HG03097 (cell line): ENCODE measurements at regions not wholly inside any gene's neighbourhood (a gene's known extent, or its start where the extent isn't known, plus 50 kb on each side); places are given as distances from the start of the nearest gene placed in this dataset.

Source experiments
- ATAC-seq: cut with Tn5 transposase; IDR thresholded peaks from one replicate; pipeline ENCODE4 v1.9.1; 2021; ENCODE audit not compliant: unreplicated experiment, low FRiP score

DNA sequence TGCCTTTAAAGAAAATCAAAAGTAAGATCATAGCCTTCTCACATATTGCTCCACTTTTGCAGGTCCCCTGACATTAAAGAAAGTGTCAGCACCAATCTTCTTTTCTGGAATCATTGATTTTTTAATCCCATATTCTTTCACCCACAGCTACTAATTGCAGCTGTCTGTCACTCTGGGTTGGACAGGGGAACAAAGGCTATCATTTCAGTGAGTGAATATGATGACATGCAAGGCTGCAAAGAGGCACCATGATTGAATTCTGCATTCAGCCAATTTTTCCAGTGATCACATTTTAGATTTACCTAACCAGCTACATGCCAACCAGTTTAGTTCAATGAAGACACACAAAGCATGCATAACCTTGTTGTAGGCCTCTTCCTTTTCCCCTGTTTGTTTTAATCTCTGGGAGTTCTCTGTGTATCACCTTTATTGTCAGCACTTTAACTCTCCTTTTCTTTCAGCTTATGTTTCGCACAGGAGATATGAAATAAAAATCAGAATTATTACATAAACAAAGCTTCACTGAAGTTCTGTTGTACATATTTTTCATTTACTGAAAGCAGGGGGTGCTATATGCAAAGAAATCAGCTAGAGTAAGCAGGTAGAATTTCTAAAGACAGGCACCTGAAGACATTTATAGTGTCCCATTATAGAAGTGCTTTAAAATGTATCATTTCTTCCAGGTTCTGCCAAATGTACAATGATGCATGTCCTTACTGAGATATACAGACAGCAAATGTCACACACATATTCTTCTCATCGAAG, 584.8 kb downstream of the PLA2G4A start:
- ATAC-seq = no peak

DNA sequence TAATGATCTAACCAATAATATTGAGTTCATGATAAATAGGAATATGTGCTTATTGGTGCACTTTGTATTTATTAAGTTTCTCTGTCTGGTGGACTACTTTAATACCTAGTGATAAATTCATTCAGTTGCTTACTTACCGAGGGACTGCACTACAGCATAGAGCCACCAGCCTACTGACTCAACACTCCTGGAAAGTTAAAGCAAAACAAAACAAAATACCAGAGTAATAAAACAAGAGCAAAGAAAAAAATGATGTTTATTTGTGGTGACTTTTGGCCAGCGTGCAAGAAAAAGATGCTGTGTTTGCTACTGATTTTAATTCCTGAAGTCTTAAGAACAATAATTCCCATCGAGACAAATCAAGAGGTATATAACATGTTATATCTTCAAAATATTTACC, 586.3 kb downstream of the PLA2G4A start:
- no peak for ATAC-seq

DNA sequence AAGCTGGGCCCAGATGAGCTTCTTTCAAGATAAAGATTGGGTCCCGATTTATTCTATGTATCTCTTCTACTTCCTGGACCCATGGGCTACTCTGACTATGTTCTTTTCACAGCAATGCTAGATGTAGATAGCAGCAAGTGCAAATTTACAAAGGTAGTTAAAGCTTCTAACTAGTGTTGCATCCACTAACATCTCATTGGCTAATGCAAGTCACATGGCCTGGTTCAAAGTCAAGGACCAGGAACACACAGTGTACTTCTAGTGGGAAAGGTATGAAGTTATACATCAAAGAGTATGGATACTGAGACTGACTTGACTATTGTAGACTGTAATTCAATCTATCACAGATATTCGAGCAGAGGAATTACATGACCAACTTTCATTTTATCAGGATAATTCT, 588.8 kb downstream of the PLA2G4A start:
- ATAC-seq = no peak

GRCh38 chr1:187433598-187433997, 604.8 kb downstream of the PLA2G4A start:
- no peak for ATAC-seq

GRCh38 chr1:187442603-187443002, 613.9 kb downstream of the PLA2G4A start:
- no peak for ATAC-seq

DNA sequence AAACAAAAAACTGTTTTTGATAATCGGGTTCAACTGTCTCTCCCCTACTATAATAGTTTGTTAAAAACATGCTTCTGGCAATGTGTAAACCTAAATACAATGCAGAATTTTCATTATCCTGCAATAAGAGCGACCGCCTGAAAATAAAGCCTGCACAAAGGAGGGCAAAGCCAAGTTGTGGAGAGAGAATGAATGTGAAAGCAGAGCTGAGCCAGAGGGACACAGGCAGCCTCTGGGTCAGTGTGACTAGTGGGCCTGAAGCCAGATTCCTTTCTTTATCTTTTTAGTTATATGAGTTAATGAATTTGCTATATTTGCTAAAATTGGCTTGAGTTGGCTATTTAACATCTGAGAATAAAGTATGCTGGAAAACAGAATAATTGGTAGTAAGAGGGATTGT, 615.2 kb downstream of the PLA2G4A start:
- ATAC-seq = no peak

DNA sequence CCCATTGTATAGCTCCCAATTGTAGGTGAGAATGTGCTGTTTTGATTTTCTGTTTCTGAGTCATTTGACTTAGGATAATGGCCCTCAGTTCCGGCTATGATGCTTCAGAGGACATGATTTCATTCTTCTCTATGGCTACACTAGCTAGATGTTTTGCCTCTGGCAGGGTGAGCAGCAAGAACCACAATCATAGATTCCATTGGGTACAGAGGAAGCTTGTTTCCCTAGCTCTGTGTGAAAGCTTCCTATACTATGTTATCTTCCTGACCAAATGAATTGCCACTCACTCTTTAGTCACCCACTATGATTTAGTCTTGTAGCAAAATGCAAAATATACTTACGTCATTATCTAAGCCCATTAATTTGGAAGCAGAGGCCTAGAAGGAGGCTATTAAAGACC, 616.3 kb downstream of the PLA2G4A start:
- ATAC-seq = no peak

- no peak for ATAC-seq
Measured at GRCh38 chr1:187451238-187451637, 622.5 kb downstream of the PLA2G4A start.

- no peak for ATAC-seq
Measured at GRCh38 chr1:187454010-187454409, 625.3 kb downstream of the PLA2G4A start.

DNA sequence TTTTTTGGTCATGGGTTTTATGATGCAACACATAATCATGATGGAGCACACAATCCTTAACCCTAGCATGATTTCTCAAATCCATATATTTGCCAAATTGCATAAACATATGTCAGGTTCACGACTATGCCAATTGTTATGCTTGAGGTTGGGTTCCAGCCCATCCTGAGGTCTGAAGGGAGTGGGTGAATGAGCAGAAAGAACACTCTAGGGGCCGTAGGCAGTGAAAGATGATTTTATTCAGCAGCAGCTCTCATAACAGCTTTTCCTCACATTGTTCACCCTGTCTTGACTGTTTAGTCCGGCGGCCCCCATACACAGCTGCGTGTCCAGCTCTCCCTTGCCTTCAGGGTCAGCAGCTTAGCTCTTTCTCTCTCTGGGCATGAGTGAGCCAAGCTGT, 627.7 kb downstream of the PLA2G4A start:
- ATAC-seq = no peak

- ATAC-seq = no peak
Measured at GRCh38 chr1:187460093-187460492, 631.3 kb downstream of the PLA2G4A start.

GRCh38 chr1:187464320-187464719, 635.6 kb downstream of the PLA2G4A start:
- ATAC-seq = no peak

- ATAC-seq = no peak
Measured at GRCh38 chr1:187465441-187465840, 636.7 kb downstream of the PLA2G4A start.

- no peak for ATAC-seq
Measured at GRCh38 chr1:187469836-187470235, 641.1 kb downstream of the PLA2G4A start.

DNA sequence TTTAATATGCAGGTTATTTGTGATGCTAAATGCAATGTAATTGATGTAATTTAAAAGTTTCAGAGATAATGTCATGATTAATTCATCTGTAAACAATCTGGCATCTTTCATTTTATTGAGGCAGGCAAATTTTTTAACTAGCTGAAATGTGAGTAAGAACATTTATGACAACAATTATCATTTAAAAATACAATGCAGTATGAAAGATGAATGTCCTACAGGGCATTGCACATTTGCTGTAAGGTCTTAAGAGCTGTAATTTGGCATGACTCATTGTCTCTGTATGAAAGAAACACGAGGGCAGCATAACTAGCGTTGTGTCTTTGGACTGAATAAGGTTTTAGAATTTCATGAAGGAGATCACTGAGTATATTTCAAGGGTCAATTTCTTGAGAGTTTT, 642.8 kb downstream of the PLA2G4A start:
- ATAC-seq = no peak

- ATAC-seq = no peak
Measured at GRCh38 chr1:187474336-187474735, 645.6 kb downstream of the PLA2G4A start.

DNA sequence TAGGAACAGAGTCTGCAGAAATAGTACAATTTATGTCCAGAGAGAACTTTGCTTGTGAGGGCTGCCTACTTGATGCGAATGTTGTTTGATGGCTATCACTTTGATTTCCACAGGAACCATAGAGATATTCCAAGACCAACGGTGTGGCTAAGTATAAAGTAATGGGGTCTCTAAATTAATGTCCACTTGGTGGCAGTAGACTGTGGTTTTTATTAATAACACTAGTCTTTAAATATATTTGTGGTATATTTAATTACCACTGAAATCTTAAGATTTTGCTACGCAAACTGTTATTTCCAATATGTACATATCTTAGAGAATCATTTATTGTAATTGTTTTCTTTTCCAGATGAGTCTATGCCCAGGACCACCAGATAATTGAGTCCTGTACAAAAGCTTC, 647.9 kb downstream of the PLA2G4A start:
- ATAC-seq = no peak

DNA sequence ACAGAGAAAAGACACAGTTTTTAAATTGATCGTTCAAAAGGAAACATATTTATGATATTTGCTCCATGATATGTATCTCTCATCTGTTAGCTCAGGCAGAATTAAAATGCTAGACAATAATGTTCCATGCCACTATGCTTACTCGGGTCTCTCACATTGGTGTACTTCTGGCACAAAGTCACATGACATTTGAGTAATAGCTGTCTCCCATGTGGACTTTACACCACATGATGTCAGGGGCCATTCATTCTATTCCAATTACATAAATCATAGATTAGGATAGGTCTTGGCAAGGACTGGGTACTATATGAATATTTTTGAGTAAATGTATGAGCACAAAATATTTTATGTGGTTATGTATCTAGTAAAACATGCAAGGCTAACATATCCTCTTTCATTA, 648.4 kb downstream of the PLA2G4A start:
- no peak for ATAC-seq

GRCh38 chr1:187477535-187477934, 648.8 kb downstream of the PLA2G4A start:
- ATAC-seq = no peak

DNA sequence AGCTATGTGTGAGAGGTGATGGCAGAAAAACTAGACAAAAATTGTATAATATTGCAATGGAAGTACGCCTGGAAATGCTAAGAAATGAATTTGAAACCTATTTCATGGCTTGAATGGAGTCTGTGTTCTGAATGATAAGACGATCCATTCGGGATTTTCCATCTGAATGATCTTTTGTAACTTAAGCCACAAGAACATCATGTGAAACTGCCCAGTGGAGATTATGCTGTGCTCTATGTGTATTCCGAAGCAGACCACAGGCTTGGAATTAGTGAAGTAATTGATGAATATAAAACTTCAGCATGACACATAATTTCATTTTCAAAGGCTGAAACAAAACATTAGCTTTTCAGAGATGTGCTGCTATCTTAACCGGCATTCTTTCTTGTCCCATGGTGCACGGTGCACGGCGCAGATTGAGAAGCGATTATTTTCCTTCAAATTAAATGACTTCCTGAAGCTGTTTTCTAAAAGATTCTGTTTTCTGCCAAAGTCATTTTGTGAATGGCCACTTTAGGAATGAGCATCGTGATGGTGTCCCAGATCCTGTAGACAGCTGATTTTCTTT, 652.9 kb downstream of the PLA2G4A start:
- no peak for ATAC-seq

GRCh38 chr1:187490266-187490665, 661.5 kb downstream of the PLA2G4A start:
- ATAC-seq = no peak

- no peak for ATAC-seq
Measured at GRCh38 chr1:187491082-187491720, 662.5 kb downstream of the PLA2G4A start.
